HFF-Myc (cell line): ENCODE measurements at regions not wholly inside any gene's neighbourhood (a gene's known extent, or its start where the extent isn't known, plus 50 kb on each side); places are given as distances from the start of the nearest gene placed in this dataset.

Experiments
- DNase-seq: peaks from one replicate; pipeline ENCODE4 v3.0.0-alpha.2; 2011; ENCODE audit warnings: low read depth; ENCODE audit errors: extremely low read depth
- H3K4me3 ChIP-seq: replicated peaks from 2 replicates; pipeline ENCODE4 v1.5.1; 2011; ENCODE audit warnings: low read depth, mild to moderate bottlenecking, control low read depth, low read length
- TF ChIP-seq, protein P1 (sequence below): IDR thresholded peaks from 2 replicates; pipeline ENCODE4 v1.5.1; 2012; ENCODE audit warnings: mild to moderate bottlenecking, low read depth, low read length, control low read depth; ENCODE audit errors: missing control alignments

DNA sequence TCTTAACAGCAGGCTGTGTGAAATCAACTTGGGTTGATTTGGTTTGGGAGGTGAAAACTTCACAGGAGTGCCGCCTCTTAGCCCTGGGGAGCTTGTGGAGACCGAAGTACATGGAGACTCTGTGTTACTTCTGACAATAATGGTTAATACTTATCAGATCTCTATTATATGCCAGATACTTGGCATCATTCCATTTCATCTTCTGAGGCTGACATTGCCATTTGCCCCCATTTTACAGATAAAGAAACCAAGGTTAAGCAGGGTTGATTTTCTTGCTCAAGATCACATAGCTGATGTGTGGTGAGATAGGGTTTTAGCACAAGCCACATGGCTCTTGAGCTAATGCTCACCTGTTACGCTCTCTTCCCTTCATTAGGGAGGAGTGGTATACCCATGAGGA is 150.6 kb upstream of the FAM13C start:
- TF ChIP-seq, protein P1, sequence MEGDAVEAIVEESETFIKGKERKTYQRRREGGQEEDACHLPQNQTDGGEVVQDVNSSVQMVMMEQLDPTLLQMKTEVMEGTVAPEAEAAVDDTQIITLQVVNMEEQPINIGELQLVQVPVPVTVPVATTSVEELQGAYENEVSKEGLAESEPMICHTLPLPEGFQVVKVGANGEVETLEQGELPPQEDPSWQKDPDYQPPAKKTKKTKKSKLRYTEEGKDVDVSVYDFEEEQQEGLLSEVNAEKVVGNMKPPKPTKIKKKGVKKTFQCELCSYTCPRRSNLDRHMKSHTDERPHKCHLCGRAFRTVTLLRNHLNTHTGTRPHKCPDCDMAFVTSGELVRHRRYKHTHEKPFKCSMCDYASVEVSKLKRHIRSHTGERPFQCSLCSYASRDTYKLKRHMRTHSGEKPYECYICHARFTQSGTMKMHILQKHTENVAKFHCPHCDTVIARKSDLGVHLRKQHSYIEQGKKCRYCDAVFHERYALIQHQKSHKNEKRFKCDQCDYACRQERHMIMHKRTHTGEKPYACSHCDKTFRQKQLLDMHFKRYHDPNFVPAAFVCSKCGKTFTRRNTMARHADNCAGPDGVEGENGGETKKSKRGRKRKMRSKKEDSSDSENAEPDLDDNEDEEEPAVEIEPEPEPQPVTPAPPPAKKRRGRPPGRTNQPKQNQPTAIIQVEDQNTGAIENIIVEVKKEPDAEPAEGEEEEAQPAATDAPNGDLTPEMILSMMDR, result no peak
- H3K4me3 ChIP-seq, result no peak overlapping the region
- DNase-seq, result no peak

DNA sequence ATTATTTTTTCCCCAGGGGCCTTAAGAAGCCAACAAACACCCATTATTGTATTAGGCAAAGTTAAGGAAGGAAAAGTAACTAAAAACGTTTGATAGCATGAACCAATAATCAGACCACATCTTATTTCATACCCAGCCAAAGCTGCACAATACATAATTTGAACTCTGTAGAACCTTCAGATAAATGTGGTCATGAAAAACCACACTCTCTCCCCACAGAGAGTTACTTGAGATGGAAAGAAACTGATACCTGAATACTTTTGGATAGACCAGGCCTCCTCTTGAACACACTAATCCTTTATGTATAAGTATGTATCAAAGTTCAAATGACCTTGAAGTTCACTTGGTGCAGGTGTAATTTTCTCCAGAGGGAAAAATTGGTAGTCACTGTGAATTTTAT is 146.6 kb upstream of the FAM13C start:
- no peak overlapping the region for H3K4me3 ChIP-seq
- no peak for DNase-seq
- TF ChIP-seq, protein P1, result no peak

DNA sequence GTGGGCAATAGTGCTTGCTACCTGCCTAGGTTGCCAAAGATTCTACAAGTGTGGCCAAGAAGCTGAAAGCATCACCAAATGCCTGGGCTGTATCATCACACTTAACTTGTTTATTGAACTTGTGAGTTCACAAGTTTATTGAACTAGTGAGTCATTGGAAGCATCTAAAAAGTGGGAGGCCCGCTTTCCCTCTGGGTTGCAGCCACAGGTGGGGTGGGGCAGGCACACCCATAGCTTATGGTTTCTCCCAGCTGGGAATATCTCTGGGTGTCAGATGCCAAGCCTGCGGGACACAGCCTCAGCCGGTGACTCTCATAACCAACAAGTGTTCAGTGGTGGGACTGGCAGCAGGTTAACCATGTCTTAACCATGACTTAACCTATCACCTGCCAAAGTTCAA is 145.9 kb upstream of the FAM13C start:
- TF ChIP-seq, protein P1, result no peak
- DNase-seq, result no peak
- H3K4me3 ChIP-seq, result no peak overlapping the region

DNA sequence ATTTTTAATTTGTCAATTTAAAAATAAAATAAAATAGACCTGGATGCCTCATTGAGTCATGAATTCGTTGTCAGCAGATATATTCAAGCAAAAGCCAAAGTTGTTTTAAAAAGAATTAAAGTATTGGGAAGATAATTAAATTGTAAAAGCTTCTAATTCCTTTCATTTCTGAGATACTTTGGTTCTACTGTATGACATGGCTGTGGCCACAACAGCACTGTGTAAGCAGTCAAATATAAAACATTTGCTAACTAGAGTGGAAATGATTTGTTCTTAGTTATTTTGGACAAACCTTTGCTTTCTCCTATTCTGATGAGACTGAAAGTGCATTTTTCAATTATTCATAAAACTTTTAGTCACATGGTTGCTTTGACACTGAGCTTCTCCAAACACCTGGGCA is 143.6 kb upstream of the FAM13C start:
- no peak for DNase-seq
- TF ChIP-seq, protein P1, result no peak
- no peak overlapping the region for H3K4me3 ChIP-seq

DNA sequence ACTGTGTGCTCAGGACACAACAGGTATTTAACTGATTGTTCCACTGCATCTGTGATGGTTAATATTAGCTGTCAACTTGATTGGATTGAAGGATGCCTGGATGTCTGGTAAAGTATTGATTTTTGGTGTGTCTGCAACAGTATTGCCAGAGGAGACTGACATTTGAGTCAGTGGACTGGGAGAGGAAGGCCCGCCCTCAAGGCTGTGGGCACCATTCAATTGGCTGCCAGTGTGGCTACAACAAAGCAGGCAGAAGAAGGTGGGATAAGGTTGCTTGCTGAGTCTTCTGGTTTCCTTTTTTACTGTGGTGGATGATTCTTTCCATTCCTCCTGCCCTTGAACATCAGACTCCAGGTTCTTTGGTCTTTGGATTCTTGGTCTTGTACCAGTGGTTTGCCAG is 137.1 kb upstream of the FAM13C start:
- TF ChIP-seq, protein P1, result no peak
- no peak for DNase-seq
- H3K4me3 ChIP-seq, result no peak overlapping the region

DNA sequence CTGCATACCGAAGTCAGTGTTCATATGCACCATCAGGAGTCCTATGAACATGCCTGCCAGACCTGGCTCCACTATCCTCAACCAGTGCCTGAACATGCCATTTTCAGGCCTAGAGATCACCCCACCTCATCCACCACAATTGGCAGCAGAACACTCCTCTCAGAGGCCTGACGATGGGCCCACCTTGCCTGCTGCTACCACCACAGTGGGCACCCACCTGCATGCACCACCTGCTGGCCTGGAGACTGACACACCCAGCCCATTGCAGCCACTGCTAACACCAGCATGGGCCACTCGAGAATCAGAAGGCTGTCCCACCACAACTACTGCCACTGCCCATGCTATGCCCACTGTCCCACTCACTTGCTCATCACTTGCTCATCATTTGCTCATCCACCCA is 130.7 kb upstream of the FAM13C start:
- TF ChIP-seq, protein P1, result no peak
- no peak for DNase-seq
- no peak overlapping the region for H3K4me3 ChIP-seq

DNA sequence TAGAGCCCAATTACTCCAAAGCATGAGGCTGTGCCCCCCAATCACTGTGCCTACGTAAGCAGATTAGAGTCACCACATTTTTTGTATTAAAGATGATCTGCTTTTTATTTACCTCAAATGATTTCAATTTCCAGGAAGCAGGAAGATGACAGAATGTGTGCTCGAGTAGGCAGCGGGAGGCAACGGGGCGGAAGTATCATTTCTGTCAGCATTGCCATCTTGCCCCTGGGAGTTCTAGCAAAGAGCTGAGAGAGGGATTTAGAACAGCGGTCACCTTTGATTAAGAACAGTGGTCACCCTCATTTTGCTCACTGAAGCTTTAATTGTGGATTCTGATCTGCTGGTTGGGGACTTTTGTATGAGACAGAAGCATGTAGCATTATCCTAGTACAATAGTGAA is 117.1 kb upstream of the FAM13C start:
- no peak overlapping the region for H3K4me3 ChIP-seq
- TF ChIP-seq, protein P1, result no peak
- no peak for DNase-seq
